Neural crest cell (in vitro differentiated cells): ENCODE measurements at regions not wholly inside any gene's neighbourhood (a gene's known extent, or its start where the extent isn't known, plus 50 kb on each side); places are given as distances from the start of the nearest gene placed in this dataset.
"Not testable (repeated sequence)": the region's sequence is repeated elsewhere in the genome, so short reads cannot be mapped to it uniquely, and the experiment has no call there.

ENCODE experiments used
- DNase-seq: peaks from one replicate; pipeline ENCODE4 v3.0.0; 2021; ENCODE audit warnings: low read depth, mixed read lengths, low spot score
- H3K27ac Mint-ChIP-seq: one replicate; pipeline ENCODE4 v1.8.0; 2021; ENCODE audit warnings: mild to moderate bottlenecking, mixed read lengths; ENCODE audit not compliant: unreplicated experiment
- H3K27me3 Mint-ChIP-seq: 2 replicates; pipeline ENCODE4 v1.8.0; 2021; ENCODE audit warnings: low read depth, mild to moderate bottlenecking, mixed read lengths
- H3K36me3 Mint-ChIP-seq: 2 replicates; pipeline ENCODE4 v1.8.0; 2021; ENCODE audit warnings: low read depth, mild to moderate bottlenecking, mixed read lengths
- H3K4me1 Mint-ChIP-seq: 2 replicates; pipeline ENCODE4 v1.8.0; 2021; ENCODE audit warnings: mixed read lengths
- H3K4me3 Mint-ChIP-seq: one replicate; pipeline ENCODE4 v1.8.0; 2021; ENCODE audit warnings: mild to moderate bottlenecking, mixed read lengths
- H3K9me3 Mint-ChIP-seq: 2 replicates; pipeline ENCODE4 v1.8.0; 2021; ENCODE audit warnings: mixed read lengths
- CTCF ChIP-seq: fragments of 200-600 bp; sonication (generic); conservative IDR thresholded peaks from 2 replicates; pipeline ENCODE4 v1.5.0; 2021; ENCODE audit warnings: antibody characterized with exemption, mild to moderate bottlenecking

- H3K27ac Mint-ChIP-seq = no peak overlapping the region
- no peak for DNase-seq
- H3K9me3 Mint-ChIP-seq = no peaks in the 10 kb centered on the region
- no peak overlapping the region for H3K4me3 Mint-ChIP-seq
- TF ChIP-seq CTCF = no peak
- no peaks in the 10 kb centered on the region for H3K27me3 Mint-ChIP-seq
- H3K36me3 Mint-ChIP-seq = no peaks in the 10 kb centered on the region
- H3K4me1 Mint-ChIP-seq = no peaks in the 10 kb centered on the region
These were observed 71.7 kb upstream of the CSNK1A1L start for GRCh38 chr13:37177125-37177524.

GRCh38 chr13:37175996-37176395 lies 70.5 kb upstream of the CSNK1A1L start:
- Mint-ChIP-seq H3K9me3 (no peaks in the 10 kb centered on the region), H3K36me3 (no peaks in the 10 kb centered on the region), H3K4me1 (no peaks in the 10 kb centered on the region), H3K27ac (no peak overlapping the region), H3K27me3 (no peaks in the 10 kb centered on the region), H3K4me3 (no peak overlapping the region)
- DNase-seq = no peak
- TF ChIP-seq CTCF = no peak

GRCh38 chr13:37173214-37173613 lies 67.8 kb upstream of the CSNK1A1L start:
- Mint-ChIP-seq H3K27me3 (no peaks in the 10 kb centered on the region), H3K27ac (no peak overlapping the region), H3K4me3 (no peak overlapping the region), H3K4me1 (no peaks in the 10 kb centered on the region), H3K9me3 (no peaks in the 10 kb centered on the region), H3K36me3 (no peaks in the 10 kb centered on the region)
- no peak for DNase-seq
- TF ChIP-seq CTCF = no peak

GRCh38 chr13:37172226-37172625 lies 66.8 kb upstream of the CSNK1A1L start:
- H3K36me3 Mint-ChIP-seq, H3K27ac Mint-ChIP-seq, H3K9me3 Mint-ChIP-seq, H3K4me3 Mint-ChIP-seq, H3K27me3 Mint-ChIP-seq, H3K4me1 Mint-ChIP-seq, DNase-seq: not testable (repeated sequence)

GRCh38 chr13:37168926-37169325 lies 63.5 kb upstream of the CSNK1A1L start:
- Mint-ChIP-seq H3K9me3 (no peaks in the 10 kb centered on the region), H3K4me1 (no peaks in the 10 kb centered on the region), H3K27me3 (no peaks in the 10 kb centered on the region), H3K27ac (no peak overlapping the region), H3K4me3 (no peak overlapping the region), H3K36me3 (no peaks in the 10 kb centered on the region)
- DNase-seq = no peak
- no peak for TF ChIP-seq CTCF

GRCh38 chr13:37168151-37168550 lies 62.7 kb upstream of the CSNK1A1L start:
- H3K27me3 Mint-ChIP-seq = no peaks in the 10 kb centered on the region
- no peak for TF ChIP-seq CTCF
- no peak for DNase-seq
- H3K36me3 Mint-ChIP-seq = no peaks in the 10 kb centered on the region
- no peak overlapping the region for H3K27ac Mint-ChIP-seq
- H3K4me1 Mint-ChIP-seq = no peaks in the 10 kb centered on the region
- no peaks in the 10 kb centered on the region for H3K9me3 Mint-ChIP-seq
- H3K4me3 Mint-ChIP-seq = no peak overlapping the region
